Activated naive CD8-positive, alpha-beta T cell treated with anti-CD3 and anti-CD28 coated beads for 36 hours (primary cell): ENCODE measurements at regions not wholly inside any gene's neighbourhood (a gene's known extent, or its start where the extent isn't known, plus 50 kb on each side); places are given as distances from the start of the nearest gene placed in this dataset.
"Not testable (repeated sequence)": the region's sequence is repeated elsewhere in the genome, so short reads cannot be mapped to it uniquely, and the experiment has no call there.

Experiments used
- DNase-seq: peaks from one replicate; pipeline ENCODE4 v3.0.0; 2021
- H3K27ac Mint-ChIP-seq: one replicate; pipeline ENCODE4 v1.8.0; 2022; ENCODE audit warnings: mild to moderate bottlenecking, moderate library complexity, mixed read lengths
- H3K27me3 Mint-ChIP-seq: one replicate; pipeline ENCODE4 v1.8.0; 2022; ENCODE audit warnings: mild to moderate bottlenecking, mixed read lengths
- H3K36me3 Mint-ChIP-seq: one replicate; pipeline ENCODE4 v1.8.0; 2021; ENCODE audit warnings: mild to moderate bottlenecking, mixed read lengths
- H3K4me1 Mint-ChIP-seq: one replicate; pipeline ENCODE4 v1.8.0; 2021; ENCODE audit warnings: mixed read lengths
- H3K4me3 Mint-ChIP-seq: one replicate; pipeline ENCODE4 v1.8.0; 2022; ENCODE audit warnings: mild to moderate bottlenecking, moderate library complexity, mixed read lengths
- H3K9me3 Mint-ChIP-seq: one replicate; pipeline ENCODE4 v1.8.0; 2022; ENCODE audit warnings: mixed read lengths

GRCh38 chr5:21482522-21482921 lies 1370.6 kb downstream of the CDH12 start:
- H3K36me3 Mint-ChIP-seq = peaks cover 23% of the 10 kb centered on the region
- H3K4me1 Mint-ChIP-seq, H3K27me3 Mint-ChIP-seq, H3K9me3 Mint-ChIP-seq, DNase-seq, H3K27ac Mint-ChIP-seq, H3K4me3 Mint-ChIP-seq: not testable (repeated sequence)

- H3K4me3 Mint-ChIP-seq, H3K9me3 Mint-ChIP-seq, H3K27me3 Mint-ChIP-seq, H3K27ac Mint-ChIP-seq, DNase-seq, H3K4me1 Mint-ChIP-seq: not testable (repeated sequence)
- peaks cover 23% of the 10 kb centered on the region for H3K36me3 Mint-ChIP-seq
Measured at GRCh38 chr5:21481320-21482270, 1371.5 kb downstream of the CDH12 start.

- not testable (repeated sequence) for DNase-seq, H3K4me3 Mint-ChIP-seq, H3K9me3 Mint-ChIP-seq, H3K4me1 Mint-ChIP-seq, H3K27me3 Mint-ChIP-seq, H3K27ac Mint-ChIP-seq
- peaks cover 21% of the 10 kb centered on the region for H3K36me3 Mint-ChIP-seq
Measured at GRCh38 chr5:21480054-21480453, 1373.1 kb downstream of the CDH12 start.

- not testable (repeated sequence) for H3K9me3 Mint-ChIP-seq, DNase-seq, H3K27me3 Mint-ChIP-seq, H3K27ac Mint-ChIP-seq, H3K4me3 Mint-ChIP-seq, H3K4me1 Mint-ChIP-seq
- H3K36me3 Mint-ChIP-seq = peaks cover 21% of the 10 kb centered on the region
Measured at GRCh38 chr5:21473981-21474380, 1379.2 kb downstream of the CDH12 start.

- H3K27me3 Mint-ChIP-seq, H3K27ac Mint-ChIP-seq, H3K4me3 Mint-ChIP-seq, H3K9me3 Mint-ChIP-seq, DNase-seq, H3K4me1 Mint-ChIP-seq: not testable (repeated sequence)
- H3K36me3 Mint-ChIP-seq = peaks cover 18% of the 10 kb centered on the region
Measured at GRCh38 chr5:21473436-21473835, 1379.7 kb downstream of the CDH12 start.

GRCh38 chr5:21471691-21472090 lies 1381.5 kb downstream of the CDH12 start:
- not testable (repeated sequence) for H3K9me3 Mint-ChIP-seq, H3K4me1 Mint-ChIP-seq, H3K27me3 Mint-ChIP-seq, H3K4me3 Mint-ChIP-seq, DNase-seq, H3K27ac Mint-ChIP-seq
- H3K36me3 Mint-ChIP-seq = peaks cover 24% of the 10 kb centered on the region

GRCh38 chr5:21469523-21470101 lies 1383.5 kb downstream of the CDH12 start:
- H3K9me3 Mint-ChIP-seq, DNase-seq, H3K27ac Mint-ChIP-seq, H3K4me1 Mint-ChIP-seq, H3K4me3 Mint-ChIP-seq, H3K27me3 Mint-ChIP-seq: not testable (repeated sequence)
- H3K36me3 Mint-ChIP-seq = peaks cover 27% of the 10 kb centered on the region

- not testable (repeated sequence) for DNase-seq, H3K27ac Mint-ChIP-seq, H3K4me1 Mint-ChIP-seq, H3K9me3 Mint-ChIP-seq, H3K27me3 Mint-ChIP-seq, H3K4me3 Mint-ChIP-seq
- H3K36me3 Mint-ChIP-seq = peaks cover 24% of the 10 kb centered on the region
Measured at GRCh38 chr5:21467544-21467943, 1385.6 kb downstream of the CDH12 start.

GRCh38 chr5:21459744-21460073 lies 1393.4 kb downstream of the CDH12 start:
- not testable (repeated sequence) for H3K27me3 Mint-ChIP-seq, H3K9me3 Mint-ChIP-seq, H3K4me1 Mint-ChIP-seq, H3K36me3 Mint-ChIP-seq, DNase-seq
- Mint-ChIP-seq H3K27ac (peak overlapping the region; percentile 79), H3K4me3 (peak overlapping the region; percentile 88)

- Mint-ChIP-seq H3K4me3 (no peak overlapping the region), H3K27ac (no peak overlapping the region), H3K9me3 (no peaks in the 10 kb centered on the region), H3K27me3 (peaks cover 9% of the 10 kb centered on the region), H3K4me1 (no peaks in the 10 kb centered on the region), H3K36me3 (no peaks in the 10 kb centered on the region)
- no peak for DNase-seq
Measured at GRCh38 chr5:21452449-21452848, 1400.7 kb downstream of the CDH12 start.

GRCh38 chr5:21432646-21433045 lies 1420.5 kb downstream of the CDH12 start:
- Mint-ChIP-seq H3K27ac (no peak overlapping the region), H3K4me1 (no peaks in the 10 kb centered on the region), H3K27me3 (no peaks in the 10 kb centered on the region), H3K4me3 (no peak overlapping the region), H3K9me3 (peaks cover 2% of the 10 kb centered on the region), H3K36me3 (no peaks in the 10 kb centered on the region)
- DNase-seq = no peak

GRCh38 chr5:21424907-21425306 lies 1428.2 kb downstream of the CDH12 start:
- H3K4me3 Mint-ChIP-seq = no peak overlapping the region
- DNase-seq = no peak
- H3K4me1 Mint-ChIP-seq = no peaks in the 10 kb centered on the region
- no peaks in the 10 kb centered on the region for H3K9me3 Mint-ChIP-seq
- H3K36me3 Mint-ChIP-seq = no peaks in the 10 kb centered on the region
- H3K27me3 Mint-ChIP-seq = no peaks in the 10 kb centered on the region
- no peak overlapping the region for H3K27ac Mint-ChIP-seq

- Mint-ChIP-seq H3K4me1 (no peaks in the 10 kb centered on the region), H3K27ac (no peak overlapping the region), H3K27me3 (peaks cover 4% of the 10 kb centered on the region), H3K9me3 (no peaks in the 10 kb centered on the region), H3K4me3 (no peak overlapping the region), H3K36me3 (no peaks in the 10 kb centered on the region)
- DNase-seq = no peak
Measured at GRCh38 chr5:21419383-21419782, 1431.4 kb upstream of the CDH18 start.

GRCh38 chr5:21402089-21402488 lies 1414.1 kb upstream of the CDH18 start:
- not testable (repeated sequence) for H3K36me3 Mint-ChIP-seq, H3K27ac Mint-ChIP-seq, DNase-seq

GRCh38 chr5:21398511-21398910 lies 1410.5 kb upstream of the CDH18 start:
- no peak for DNase-seq
- Mint-ChIP-seq H3K9me3 (no peaks in the 10 kb centered on the region), H3K4me3 (no peak overlapping the region), H3K4me1 (no peaks in the 10 kb centered on the region), H3K27me3 (no peaks in the 10 kb centered on the region), H3K36me3 (no peaks in the 10 kb centered on the region), H3K27ac (no peak overlapping the region)

More at GRCh38 chr5:21402089-21402488, 1414.1 kb upstream of the CDH18 start:
- H3K4me1 Mint-ChIP-seq, H3K9me3 Mint-ChIP-seq, H3K27me3 Mint-ChIP-seq, H3K4me3 Mint-ChIP-seq: not testable (repeated sequence)

- Mint-ChIP-seq H3K9me3 (no peaks in the 10 kb centered on the region), H3K4me1 (no peaks in the 10 kb centered on the region), H3K36me3 (no peaks in the 10 kb centered on the region), H3K27ac (no peak overlapping the region), H3K4me3 (no peak overlapping the region), H3K27me3 (no peaks in the 10 kb centered on the region)
- no peak for DNase-seq
Measured at GRCh38 chr5:21397693-21398092, 1409.7 kb upstream of the CDH18 start.
